HG02610 (cell line): ENCODE measurements at regions not wholly inside any gene's neighbourhood (a gene's known extent, or its start where the extent isn't known, plus 50 kb on each side); places are given as distances from the start of the nearest gene placed in this dataset.
"Not testable (repeated sequence)": the region's sequence is repeated elsewhere in the genome, so short reads cannot be mapped to it uniquely, and the experiment has no call there.

Source experiments
- ATAC-seq: cut with Tn5 transposase; IDR thresholded peaks from one replicate; pipeline ENCODE4 v1.9.1; 2021; ENCODE audit warnings: mild to moderate bottlenecking, moderate library complexity; ENCODE audit not compliant: unreplicated experiment

DNA sequence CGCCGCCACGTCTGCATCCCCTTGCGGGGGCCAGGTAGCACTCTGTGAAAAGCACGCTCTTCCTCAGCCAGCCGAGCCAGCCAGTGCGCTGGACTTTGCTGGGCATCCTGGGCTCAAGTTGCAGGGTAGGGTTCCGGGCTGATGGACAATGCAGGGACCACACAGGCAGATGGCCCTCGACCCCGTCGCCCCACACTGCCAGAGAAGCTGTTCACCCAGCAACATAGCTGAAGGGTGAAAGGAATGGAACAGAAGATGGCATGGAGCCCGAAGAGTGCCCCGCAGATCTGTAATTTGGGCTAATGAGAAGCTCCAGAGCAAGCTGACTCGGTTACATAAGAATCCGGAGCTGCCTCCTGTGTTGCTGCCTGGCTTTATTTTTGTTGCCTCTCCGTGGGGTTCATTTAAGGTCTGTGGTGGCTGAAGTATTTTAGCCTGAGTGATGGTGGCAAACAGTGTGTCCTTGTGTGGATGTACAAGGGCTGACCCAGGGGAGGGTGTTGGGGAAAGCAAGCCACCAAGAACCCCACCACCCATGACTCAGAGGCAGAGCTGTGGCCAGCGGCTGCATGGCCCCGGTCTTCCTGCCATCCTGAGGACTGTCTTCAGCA is 105.8 kb downstream of the SOX1 start:
- ATAC-seq = no peak

GRCh38 chr13:112174476-112175110 is 107.6 kb downstream of the SOX1 start:
- ATAC-seq = no peak

DNA sequence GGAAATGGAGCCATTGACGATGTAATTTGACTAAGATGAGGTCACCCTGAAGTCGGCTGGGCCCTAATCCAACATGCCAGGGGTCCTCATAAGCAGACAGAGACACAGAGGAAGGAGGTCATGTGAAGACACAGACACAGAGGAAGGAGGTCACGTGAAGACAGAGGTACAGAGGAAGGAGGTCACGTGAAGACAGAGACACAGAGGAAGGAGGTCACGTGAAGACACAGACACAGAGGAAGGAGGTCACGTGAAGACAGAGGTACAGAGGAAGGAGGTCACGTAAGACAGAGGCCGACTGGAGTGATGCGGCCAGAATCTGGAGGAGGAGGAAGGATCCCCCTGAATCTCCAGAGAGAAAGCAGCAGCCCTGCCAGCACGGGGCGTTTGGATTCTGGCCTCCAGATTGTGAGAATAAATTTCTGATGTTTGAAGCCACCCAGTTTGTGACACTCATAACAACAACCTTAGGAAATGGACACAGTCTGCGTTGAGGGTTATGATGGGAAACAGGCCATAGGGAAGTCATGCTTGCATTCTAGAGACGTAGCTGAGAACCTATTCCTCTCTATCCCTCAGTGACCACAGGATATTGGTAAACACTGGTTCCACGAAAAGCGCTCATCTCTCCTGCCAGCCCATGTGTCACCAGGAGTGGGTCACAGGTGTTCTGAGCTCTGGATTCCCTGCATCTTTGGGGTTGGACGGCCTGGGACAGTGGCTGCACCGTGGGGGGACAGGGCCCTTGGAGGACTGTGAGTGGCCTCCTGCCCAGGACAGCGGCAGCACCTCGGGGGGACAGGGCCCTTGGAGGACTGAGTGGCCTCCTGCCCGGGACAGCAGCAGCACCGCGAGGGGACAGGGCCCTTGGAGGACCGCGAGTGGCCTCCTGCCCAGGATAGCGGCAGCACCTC is 108.5 kb downstream of the SOX1 start:
- no peak for ATAC-seq

DNA sequence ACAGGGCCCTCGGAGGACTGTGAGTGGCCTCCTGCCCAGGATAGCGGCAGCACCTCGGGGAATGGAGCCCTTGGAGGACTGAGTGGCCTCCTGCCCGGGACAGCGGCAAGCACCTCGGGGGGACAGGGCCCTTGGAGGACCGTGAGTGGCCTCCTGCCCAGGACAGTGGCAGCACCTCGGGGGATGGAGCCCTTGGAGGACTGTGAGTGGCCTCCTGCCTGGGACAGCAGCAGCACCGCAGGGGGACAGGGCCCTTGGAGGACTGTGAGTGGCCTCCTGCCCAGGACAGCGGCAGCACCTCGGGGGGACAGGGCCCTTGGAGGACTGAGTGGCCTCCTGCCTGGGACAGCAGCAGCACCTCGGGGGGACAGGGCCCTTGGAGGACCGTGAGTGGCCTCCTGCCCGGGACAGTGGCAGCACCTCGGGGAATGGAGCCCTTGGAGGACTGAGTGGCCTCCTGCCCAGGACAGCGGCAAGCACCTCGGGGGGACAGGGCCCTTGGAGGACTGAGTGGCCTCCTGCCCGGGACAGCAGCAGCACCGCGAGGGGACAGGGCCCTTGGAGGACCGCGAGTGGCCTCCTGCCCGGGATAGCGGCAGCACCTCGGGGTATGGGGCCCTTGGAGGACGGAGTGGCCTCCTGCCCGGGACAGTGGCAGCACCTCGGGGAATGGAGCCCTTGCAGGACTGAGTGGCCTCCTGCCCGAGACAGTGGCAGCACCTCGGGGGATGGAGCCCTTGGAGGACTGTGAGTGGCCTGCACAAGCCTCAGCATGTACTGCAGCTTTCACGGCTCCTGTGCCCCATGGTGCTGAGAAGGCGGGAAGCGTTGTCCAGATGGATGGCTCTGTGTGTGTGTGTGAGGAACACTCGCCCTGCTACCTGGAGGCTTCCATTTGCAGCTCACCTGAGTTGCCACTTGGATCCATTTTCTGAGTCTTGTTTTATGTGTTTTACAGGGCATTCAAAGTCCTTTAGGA is 109.5 kb downstream of the SOX1 start:
- not testable (repeated sequence) for ATAC-seq

- no peak for ATAC-seq
Measured at GRCh38 chr13:112177450-112178288, 110.7 kb downstream of the SOX1 start.

DNA sequence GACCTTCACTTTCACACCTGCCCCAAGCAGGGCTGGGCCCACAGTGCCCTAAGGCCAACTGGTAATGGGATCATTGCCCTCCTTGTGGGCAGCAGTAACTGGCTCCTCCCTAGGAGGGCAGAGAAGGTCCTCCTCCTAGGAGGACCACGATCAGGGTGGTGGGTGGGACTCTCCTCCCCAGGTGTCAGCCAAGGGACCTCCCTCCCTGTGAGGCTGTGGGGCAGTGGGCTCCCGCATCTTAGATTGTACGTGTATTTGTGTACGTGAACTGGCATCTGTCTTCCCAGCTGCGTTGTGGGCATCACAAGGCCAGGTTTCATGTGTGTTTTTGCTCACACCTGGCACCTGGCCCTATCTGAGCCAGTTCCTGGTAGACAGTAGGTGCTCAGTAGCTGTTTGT is 111.8 kb downstream of the SOX1 start:
- ATAC-seq = no peak

- no peak for ATAC-seq
Measured at GRCh38 chr13:112179421-112179820, 112.5 kb downstream of the SOX1 start.

DNA sequence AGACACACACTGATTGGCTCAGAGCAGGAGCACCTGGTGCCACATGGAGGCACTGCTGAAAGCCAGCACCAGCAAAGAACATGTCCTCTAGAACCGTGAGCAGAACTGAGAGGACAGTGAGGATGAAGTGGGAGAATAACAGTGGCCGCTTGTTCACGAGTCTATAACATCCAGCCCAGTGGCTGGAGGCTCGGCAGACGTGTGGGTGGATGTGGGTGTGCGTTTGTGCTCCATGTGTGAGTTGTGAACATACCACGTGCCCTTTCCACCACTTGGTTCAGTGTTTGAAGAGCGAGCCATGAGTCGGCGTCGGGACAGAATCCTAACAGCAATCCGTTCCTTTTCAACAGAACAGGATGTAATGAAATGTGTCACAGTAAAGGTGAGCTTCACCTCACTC is 113.0 kb downstream of the SOX1 start:
- ATAC-seq = no peak

DNA sequence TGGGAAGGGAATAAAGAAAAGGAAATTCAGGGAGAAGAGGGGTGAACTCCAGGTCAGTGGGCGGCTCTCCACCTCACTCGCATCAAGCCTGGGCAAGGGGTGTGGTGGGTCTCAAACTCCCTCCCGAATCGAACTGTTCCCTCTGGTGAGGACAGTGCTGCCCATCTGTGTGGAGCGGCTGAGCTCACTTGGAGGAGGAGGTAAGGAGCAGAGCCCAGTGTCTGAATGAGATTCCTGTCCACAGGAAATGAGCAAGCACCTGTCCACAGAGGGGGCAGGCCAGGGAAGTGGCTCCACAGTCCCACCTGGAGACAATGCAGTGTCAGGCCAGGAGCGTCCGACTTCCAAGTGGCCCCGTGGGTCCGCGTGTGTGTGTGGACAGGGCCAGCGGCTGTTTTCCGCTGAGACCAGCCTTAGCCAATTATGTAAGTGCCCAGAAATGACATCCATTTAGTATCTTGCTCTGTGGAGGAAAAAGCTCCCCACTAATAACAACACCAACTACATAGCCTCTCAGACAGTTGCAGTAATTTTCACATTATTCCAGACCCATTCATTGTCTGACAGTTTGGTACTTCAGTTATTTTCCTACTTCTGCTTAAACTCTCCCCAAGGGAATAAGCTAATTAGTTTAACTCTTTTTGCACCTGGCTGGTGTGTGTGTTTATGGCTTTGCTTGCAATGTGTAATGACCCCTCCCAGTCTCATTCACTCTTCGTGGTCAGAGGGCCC is 114.6 kb downstream of the SOX1 start:
- ATAC-seq = no peak

- no peak for ATAC-seq
Measured at GRCh38 chr13:112182251-112182650, 115.3 kb downstream of the SOX1 start.

DNA sequence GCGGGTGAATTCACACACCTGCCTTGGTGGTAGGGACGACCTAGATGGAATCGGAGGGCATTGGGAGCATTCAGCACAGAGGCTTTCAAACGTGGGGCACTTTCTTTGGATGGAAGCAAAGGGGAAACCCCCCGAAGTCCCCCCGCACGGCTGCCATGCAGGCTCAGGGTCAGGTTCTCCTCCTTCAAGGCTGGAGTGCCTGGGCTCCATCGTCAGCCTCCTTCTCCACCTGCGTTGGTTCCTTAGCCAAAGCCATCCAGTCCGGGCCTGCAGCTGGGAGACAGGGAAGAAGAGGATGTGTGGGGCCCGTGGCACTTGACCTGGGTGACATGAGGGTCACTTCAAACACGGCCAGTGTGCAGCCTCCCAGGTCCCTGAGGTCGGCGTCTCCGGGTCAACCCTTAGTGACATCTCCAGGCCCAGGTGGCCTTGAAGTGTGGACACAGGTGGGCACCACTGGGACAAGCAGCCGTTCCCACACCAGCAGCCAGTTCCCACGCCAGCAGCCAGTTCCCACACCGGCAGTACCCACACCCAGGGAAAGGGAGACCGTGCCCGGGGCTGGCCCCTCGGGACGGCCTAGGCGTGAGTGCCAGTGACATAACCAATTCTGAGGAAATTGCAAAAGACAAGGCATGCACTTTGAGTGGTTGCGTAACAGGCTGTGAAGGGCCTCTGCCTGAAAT is 116.0 kb downstream of the SOX1 start:
- ATAC-seq = no peak

DNA sequence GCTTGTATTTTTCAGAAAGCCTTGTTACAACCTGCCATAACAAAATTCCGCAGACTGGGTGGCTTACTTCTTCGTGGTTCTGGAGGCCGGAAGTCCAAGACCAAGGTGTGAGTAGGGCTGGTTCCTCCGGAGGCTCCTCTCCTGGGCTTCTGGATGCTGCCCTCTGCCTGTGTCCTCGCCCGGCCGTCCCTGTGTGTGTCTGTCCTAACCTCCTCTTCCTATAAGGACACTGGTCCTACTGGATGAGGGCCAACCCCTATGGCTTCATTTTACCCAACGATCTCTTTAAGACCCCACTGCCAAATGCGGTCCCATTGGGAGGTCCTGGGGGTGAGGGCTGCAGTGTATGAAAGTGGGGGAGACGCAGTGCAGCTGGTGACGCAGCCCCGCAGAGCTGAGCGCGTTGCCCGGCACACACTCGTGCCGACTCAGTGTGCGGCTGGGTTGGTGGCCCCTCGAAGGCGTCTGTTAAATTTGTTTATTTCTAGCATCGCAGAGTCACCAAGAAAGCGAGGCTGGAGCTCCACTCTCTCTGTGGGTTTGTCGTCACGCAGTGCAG is 116.7 kb downstream of the SOX1 start:
- no peak for ATAC-seq

GRCh38 chr13:112184261-112184660 is 117.3 kb downstream of the SOX1 start:
- ATAC-seq = no peak

DNA sequence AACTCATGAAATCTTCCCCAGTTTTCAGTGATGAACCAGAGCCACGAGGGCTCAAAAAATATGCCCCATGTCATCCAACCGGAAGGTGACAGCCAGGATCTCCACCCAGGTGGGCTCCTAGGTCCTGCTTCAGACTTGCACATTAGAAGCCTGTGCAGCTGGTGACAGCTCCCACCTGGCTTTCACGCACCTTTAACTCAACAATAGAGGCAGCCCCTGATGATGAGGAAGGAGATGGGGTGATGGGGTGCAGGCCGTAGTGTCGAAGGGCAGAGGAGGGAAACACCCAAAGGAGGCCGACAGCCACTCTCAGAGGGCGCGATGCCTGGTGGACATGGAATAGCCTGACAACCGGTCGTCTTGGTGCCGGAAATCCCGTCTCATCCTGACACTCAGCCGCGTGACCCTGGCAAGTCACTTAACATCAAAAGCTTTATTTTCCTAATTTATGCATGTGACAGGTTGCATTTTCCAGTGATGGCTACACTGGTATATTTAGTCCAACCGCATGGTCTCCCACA is 118.0 kb downstream of the SOX1 start:
- ATAC-seq = no peak

- no peak for ATAC-seq
Measured at GRCh38 chr13:112185466-112185865, 118.5 kb downstream of the SOX1 start.

DNA sequence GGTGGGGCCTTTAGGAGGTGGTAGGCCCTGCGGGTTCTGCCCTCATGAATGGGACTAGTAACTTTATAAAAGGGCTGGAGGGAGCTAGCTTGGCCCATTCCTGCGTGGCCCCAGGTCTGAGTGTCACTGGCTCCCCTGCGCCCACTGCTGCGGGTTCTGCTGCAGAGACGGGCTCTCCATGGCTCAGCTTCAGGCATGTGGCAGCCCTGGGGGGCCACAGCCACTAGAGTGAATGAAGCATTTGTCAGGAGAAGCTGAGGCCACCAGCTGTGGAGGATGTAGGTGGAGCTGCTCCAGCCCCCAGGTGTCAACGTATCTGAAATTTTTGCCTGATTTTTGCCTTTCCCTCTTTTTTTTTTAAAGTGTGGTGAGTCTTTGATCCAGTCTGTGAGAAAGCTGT is 119.1 kb downstream of the SOX1 start:
- ATAC-seq = no peak

GRCh38 chr13:112187527-112188297 is 120.8 kb downstream of the SOX1 start:
- no peak for ATAC-seq

- no peak for ATAC-seq
Measured at GRCh38 chr13:112188298-112188610, 121.3 kb downstream of the SOX1 start.
